SIG-M5 treated with dmso at 0.1 percent for 504 hours (cell line): ENCODE measurements at regions not wholly inside any gene's neighbourhood (a gene's known extent, or its start where the extent isn't known, plus 50 kb on each side); places are given as distances from the start of the nearest gene placed in this dataset.
"Not testable (repeated sequence)": the region's sequence is repeated elsewhere in the genome, so short reads cannot be mapped to it uniquely, and the experiment has no call there.

Experiments
- DNase-seq: peaks from one replicate; lab custom pipeline; 2025; ENCODE audit not compliant: unreplicated experiment; lab: John Stamatoyannopoulos, UW

DNA sequence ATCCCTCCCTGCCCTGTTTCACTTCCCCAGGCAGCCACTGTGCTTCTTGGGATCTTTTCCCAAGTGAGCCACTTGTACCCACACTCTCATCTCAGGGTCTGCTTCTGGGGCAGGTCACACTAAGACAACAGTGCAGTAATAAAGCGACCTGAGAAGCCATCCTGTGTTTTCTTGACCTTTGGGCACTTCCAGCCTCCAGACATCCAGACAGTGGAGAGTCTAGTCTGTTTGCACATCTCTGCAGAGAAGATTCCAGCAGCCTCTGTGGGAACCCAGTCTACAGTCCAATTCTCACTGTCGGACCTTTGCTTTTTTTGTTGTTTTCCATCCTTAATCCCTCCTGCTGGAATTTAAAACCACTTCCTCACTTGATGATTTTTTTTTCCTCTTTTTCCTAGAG, 50.3 kb upstream of the ATP6AP2 start:
- DNase-seq: no peak

DNA sequence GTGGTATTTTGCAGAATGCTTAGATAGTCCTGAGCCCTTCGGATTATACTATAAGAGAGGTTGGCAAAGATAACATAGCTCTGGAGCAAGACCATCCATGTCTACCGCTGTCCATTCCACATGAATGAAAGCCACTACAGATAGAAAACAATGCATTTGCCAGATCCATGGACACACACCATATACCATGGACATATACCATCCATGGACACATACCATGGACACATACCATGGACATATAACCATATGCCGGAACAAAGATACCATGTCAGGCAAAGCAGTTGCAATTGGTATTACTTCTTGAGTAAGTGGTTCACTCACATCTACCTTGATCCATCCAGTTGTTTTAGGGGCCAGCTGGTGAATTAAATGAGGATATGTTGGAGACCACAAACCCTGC, 53.2 kb upstream of the ATP6AP2 start:
- DNase-seq: no peak

DNA sequence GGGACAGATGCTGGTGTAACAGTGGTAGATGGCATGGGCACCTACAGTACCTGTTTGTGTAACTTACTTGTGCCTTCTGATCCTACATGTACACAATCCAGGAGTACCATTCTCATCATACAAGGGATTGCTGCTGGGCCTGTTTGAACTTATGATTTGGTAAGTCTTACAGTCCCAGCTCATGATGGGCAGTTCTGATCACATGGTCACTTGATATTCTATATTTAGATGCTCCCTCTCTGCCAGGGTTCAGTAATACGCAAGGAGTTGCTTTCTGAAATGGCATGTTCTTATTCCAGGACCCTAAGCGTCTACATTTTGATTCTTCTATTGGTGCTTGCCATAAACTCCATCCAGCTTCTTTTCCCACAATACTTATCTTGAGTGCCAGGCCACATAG, 54.4 kb upstream of the ATP6AP2 start:
- DNase-seq: no peak

DNA sequence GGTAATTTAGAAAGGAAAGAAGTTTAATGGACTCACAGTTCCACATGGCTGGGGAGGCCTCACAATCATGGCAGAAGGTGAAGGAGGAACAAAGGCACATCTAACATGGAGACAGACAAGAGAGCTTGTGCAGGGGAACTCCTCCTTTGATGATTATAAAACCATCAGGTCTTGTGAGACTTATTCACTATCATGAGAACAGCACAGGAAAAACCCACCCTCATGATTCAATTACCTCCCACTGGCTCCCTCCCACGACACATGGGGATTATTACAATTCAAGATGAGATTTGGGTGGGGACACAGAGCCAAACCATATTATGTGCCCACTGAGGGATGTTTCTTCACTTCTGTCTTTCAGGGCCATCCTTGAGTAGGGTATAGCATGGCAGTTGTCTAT, 54.9 kb upstream of the ATP6AP2 start:
- DNase-seq: not testable (repeated sequence)

DNA sequence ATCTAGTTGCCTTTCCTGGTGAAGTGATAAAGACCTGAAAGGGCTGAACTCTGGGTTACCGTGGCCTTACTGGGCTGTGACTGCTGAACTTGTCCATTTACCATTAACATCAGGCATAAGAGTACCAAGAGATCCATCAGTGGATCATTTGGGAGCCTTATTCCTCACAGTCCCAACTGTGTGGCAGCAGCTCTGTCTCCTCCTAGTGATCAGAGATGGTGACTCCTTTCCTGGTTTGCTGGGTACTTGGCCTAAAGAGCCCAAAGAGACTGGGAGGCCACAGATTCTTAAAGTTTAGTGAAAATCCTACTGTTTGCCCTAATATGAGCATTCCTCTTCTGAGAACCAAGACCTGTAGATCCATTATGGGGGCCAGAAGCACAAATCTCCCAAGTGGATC, 56.3 kb upstream of the ATP6AP2 start:
- no peak for DNase-seq

DNA sequence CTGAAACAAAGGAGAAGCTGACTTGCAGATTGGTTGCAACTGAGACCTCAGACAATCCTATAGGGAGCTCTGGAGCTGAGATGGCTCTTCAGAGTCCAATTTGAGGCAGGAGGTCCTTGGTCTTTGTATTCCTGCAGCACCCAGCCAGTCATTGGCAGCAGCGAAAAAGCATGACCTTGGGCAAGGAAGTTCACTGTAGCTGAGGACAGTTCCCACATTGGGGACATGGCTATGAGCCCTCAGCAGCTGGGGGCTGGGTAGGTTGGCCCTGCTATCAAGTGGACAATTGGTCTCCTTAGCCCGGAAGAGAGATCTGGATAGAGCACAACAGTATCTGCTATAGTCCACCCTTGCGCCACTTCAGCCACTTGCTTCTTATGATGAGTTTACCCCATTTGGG, 56.9 kb upstream of the ATP6AP2 start:
- DNase-seq: no peak

DNA sequence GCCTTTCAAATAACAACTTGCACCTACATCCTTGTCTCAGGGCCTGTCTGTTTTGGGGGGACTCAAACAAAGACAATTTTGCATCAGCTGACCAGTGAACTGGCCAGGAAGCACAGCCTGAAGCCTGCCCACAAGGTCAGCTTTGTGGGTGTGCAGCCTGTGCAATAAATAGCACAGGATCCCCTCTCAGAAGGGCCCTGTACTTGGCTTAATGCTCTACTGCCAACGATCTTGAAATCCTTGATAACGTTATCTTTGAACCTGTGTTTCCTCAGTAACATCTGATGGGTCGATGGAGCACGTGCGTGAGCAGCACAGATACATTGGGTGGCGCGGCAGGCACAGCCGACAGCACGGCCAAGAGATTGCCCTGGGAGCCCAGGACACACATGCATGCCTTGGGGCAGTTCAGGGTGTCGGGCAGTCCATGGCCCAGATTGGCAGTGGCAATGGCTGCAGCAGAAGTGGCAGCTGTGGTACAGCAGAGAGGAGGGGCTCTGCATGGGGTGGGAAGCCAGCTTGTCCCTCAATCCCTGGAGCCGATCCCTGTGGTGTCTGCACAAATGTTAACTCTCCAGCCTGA, 58.8 kb upstream of the ATP6AP2 start:
- no peak for DNase-seq

DNA sequence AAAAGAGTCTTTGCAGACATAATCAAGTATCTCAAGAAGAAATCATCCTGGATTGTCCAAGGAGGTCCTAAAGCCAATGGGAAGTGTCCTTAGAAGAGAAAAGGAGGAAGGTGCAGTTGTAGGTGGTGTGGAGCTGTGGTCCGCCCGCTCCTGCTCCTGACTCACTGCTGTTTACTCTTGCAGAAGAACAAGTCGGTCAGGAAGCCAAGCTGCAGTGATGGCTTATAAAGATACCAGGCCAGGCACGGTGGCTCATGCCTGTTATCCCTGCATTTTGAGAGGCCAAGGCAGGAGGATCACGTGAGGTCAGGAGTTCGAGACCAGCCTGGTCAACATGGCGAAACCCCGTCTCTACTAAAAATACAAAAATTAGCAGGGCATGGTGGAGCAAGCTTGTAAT, 66.4 kb upstream of the ATP6AP2 start:
- peak; percentile 32 for DNase-seq

DNA sequence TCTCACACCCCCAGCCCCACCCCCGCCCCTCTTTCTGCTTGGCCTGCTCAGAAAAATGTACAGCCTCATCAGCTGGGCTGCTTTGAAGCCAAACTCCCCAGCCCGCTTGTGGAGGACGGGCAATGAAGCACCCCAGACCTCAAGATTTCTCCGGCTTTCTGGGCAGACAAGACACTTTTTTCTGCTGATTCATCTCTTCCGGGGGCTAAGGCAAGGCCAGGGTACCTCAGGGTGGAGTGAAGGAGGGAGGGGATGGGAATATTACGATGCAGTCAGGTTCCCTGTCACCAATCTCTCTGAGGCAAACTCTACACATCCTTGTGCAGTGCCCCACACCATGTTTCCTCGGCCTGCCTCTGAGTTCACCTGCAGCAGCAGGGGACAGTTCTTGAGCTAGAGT, 66.9 kb upstream of the ATP6AP2 start:
- no peak for DNase-seq

DNA sequence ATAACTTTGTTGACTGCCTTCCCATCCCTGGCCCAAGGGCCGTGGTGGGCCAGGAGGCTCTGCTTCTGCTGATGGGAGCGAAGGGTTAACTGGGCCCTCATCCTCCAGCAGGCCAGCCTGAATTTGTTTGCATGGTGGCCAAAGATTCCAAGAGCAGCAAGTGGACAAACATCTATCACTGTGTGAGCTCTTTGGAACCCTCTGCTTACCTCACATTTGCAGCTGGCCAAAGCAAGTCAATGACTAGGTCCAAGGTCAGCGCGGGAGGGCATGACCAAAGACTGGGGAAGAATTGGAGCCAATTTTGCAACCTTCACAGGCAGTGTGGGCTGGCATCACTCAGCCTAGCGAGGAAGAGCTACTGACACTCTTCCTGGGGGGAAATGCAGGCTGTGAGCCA, 67.8 kb upstream of the ATP6AP2 start:
- DNase-seq: no peak

DNA sequence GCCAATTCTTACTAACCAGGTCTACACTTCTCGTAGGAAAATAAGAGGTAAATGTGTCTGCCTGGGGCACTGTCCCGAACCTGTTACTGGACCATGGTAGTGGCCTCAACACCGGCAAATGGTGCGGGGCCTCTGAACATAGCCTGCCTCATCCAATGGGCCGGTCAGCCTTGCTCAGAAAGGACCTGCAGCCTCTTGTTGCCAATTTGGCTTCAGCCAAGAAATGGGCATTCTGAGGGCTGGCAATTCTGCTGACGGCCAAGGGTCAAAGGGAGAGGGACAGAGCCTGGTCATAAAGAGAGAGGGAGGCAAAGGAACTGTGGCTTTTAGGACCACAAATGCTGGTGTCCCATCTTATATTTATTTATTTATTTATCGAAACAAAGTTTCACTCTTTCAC, 69.5 kb upstream of the ATP6AP2 start:
- DNase-seq: no peak

DNA sequence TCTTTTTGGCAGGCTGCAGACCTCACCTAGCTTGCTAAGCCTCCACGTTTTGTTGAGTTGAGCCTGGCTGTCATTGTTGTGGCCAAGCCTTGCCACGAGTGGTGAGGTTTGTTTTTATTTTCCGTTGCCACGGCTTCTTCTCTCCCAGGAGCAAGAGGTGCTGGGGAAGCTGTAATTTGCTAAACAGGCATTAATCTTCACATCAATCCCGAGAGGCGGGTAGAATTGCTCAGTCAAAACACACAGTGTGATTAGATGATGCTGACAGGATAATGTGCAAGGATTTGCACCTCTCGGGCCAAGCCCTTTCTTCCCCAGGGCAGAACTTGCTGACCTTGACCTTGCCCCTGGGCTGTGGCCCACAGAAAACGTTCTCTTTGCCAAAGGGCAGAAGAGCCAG, 72.2 kb upstream of the ATP6AP2 start:
- no peak for DNase-seq

DNA sequence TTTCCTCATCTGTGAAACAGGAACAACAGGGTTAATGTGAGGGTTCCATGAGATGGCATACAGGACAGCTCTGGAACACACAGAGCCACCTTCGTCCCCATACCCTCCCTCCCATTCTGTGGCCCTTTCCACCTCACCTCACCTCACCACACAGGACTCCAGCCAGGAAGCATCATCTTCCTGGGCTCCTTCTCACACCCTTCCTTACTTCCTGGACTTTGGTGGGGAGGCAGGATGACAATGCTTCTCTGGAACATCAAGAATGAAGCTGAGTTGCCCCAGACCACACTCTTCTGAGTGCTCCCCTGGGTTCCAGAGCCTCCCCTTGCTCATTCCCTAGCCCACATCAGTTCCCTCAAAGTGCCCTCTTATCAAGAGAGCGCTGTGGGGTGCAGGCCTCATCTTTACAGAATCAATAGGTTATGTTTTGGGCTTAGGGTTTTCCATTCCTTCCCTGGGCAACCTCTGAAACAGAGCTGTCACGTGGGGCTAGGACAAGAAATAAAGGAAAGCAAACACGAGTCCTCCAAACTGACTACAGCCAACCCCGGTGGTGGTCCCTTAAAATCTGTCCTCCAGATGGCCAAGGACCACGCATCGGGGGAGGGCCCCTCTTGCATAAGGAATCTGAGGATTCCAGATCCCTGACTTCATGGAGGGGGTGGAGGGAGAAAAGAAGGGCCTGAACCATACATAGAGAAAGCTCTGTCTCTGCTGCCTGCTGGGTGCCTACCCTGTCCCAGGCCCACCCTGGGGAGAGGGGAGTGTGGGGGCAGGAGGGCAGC, 74.4 kb upstream of the ATP6AP2 start:
- no peak for DNase-seq

DNA sequence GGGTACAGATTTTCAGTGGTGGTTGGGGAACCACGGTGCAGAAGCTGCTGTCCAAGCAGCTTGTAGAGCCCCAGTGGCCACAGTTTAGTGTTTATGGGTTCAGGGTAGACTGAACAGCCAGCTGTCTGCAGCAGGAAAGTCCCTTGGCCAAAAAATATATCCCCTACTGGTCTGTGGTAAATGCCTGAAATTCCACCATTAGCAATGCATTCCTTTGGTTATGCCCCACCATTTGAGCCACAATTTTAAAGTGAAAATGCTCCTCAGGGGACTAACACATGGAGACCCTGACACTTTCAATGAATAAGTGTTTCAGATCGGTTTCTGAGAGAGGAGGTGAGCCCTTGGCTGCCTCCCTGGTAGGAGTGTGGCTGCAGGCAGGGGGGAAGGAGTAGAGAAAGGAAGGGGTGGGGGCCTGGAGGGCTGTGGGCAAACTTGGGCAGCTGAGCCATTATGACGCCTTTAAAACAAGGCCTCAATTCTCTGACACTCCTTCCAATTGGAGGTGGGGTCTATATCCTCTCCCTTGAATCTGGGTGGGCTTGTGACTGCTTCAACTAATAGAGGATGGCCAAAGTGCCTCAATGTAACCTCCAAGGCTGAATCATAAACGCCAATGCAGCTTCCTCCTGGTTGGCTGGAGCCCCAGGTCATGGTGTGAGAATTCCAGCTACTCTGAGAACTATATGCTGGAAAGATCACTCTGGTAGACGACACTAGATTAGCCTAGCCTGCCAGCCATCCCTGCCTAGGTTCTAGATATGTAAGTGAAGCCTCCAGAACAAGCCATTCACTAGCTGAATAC, 75.8 kb upstream of the ATP6AP2 start:
- no peak for DNase-seq

DNA sequence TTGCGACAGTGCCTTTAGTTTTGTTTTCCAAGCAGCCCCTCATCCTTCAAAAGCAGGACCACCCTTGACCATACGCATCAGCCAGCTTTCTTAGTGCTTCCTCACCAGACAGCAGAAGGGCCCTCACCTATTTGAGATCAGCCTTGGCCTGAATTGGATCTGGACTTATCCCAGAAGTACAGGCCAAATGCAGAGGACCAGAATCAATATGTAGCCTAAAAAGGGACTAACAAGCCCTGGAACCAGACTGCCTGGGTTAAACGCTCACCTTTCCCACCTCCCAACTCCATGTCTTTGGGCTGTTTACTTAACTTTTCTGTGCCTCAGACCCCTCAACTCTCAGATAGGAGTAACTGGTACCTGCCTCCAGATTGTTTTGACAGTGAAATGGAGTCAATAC, 77.7 kb upstream of the ATP6AP2 start:
- no peak for DNase-seq

DNA sequence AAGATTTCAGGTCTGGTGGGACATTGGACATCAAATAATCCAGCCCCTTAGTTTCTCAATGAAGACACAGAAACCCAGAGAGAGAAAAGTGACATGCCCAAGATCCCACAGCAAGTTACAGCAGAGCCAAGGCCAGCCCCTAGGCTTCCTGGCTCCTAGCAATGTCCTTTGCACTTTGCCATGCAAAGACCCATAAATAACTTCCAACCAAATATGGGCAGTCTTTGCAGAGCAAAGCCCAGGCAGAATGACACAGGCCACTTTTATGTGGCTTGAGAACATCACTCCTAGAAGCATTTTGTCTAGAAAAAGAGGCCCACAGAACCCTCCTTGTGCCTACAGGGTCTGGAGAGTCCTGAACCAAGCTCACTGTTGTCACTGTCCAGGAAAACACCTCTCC, 78.1 kb upstream of the ATP6AP2 start:
- no peak for DNase-seq

DNA sequence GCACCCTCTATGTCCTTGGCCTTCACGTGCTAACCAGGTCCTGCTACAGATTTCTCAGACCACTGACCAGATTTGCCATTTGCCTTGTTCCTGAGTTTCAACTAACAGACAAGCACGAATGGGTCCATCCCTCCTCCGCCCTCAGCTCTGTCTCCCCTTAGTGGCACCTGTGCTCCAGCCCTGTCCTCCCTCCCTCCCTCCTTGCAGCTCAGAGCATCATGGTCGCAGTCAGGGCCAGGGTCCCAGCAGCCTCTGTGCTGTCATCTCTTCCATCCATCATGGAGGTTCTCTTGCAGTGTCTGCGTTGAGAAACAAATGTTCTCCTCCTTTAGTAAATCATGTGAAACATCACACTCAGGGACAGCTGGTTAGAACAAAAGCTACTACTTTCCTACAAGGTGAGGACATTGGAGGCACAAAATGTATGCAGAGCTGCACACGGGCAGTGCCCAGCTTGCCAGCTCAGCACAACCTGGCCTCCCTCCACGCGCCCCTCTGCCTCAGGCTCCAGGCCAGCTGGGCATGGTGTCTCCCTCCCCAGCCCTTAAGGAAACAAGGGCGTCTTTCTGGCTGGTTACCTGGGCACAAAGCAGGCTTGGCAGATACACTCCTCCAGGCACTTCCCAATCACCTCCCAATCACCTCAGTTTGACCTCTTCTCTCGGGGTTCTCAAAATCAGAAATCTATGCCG, 79.5 kb upstream of the ATP6AP2 start:
- no peak for DNase-seq

DNA sequence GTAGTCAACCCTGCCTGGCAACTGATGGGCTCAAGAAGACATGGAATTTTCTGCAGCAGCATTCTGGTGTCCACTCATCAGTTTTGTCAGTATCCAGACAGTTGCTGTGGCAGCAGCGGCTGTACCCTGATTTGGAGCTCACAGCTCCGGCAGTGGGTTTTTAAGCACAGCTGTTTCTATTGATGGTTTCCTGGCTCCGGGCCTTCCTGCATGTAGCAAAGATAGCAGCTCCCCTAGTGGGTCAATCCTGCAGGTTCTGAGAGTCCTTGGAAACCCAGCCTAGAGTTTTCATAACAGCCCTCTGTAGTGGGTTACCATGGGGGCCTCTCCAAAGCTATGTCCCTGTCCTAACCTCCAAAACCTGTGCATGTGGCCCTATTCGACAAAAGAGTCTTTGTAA, 84.0 kb upstream of the ATP6AP2 start:
- no peak for DNase-seq

DNA sequence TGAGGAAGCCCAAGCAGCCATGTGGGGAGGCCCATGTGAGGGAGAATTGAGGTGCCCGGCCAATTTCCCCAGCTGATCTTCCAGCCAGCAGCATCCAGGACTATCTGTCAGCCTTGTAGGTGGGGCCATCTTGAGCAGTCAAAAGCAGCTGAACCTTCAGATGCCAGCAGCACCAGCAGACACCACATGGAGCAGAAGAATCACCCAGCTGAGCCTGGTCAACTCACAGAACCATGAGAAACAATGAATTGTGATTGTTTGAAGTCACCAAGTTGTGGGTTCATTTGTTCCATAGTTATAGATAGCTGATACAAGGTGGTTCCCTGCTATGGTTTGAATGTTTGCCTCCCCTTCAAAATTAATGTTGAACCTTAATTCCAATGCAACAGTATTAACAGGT, 85.1 kb upstream of the ATP6AP2 start:
- no peak for DNase-seq

DNA sequence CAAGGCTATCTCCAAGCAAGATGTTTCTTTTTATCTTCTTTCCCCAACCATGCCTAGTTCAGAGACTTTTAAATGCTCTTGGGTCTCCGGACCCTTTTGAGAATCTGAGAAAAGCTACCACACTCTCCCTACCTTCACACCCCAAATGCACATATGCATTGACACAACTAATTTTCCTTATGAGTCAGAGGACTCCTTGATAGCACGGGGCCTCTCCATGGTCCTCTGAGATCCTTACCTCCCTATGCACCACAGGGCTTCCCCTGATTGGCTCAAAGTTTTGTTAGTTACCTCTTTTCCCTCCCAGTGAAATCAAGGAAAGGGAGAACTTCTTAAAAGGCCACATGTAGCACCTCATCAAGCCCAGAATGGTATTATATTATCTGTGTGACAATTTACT, 86.8 kb upstream of the ATP6AP2 start:
- no peak for DNase-seq

DNA sequence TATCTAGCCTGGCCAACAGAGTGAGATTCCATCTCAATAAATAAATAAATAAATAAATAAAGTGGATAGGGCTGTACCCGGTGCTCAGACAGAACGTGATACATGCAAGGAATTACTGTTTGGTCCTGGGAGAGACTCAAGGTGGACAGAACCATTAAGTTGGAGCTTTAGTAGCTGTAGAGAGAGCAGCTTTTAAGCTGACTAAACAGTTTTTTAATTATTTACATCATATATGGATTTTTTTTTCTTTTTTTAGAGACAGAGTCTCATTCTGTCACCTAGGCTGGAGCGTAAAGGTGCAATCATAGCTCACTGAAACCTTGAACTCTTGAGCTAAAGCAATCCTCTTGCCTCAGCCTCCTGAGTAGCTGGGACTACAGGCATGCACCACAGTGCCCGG, 92.5 kb upstream of the ATP6AP2 start:
- no peak for DNase-seq

DNA sequence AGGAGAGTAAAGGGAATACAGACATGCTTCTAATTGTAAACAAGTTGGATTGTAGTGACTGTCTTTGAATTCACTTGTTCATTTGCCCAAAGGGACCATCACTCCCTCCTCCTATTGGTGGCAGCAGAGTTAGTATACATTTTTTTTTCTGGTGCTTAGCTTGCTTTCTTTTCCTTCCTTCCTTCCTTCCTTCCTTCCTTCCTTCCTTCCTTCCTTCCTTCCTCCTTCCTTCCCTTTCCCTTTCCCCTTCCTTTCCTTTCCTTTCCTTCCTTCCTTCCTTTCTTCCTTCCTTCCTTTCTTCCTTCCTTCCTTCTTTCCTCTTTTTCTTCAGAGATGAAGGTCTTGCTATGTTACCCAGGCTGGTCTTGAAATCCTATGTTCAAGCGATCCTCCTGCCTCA, 94.8 kb upstream of the ATP6AP2 start:
- no peak for DNase-seq
